H54 (cell line): ENCODE measurements at regions not wholly inside any gene's neighbourhood (a gene's known extent, or its start where the extent isn't known, plus 50 kb on each side); places are given as distances from the start of the nearest gene placed in this dataset.

Experiments
- DNase-seq: peaks from one replicate; pipeline ENCODE4 v3.0.0; 2011; ENCODE audit warnings: low spot score, mixed read lengths; ENCODE audit not compliant: insufficient read length
- FAIRE-seq: peaks from 3 replicates; lab custom pipeline; 2011; peaks lifted over from hg19 to GRCh38; lab: Jason Lieb, UNC
- POLR2A ChIP-seq: IDR thresholded peaks from 2 replicates; pipeline ENCODE4 v1.6.1; 2011; ENCODE audit warnings: low read depth, mild to moderate bottlenecking, low read length

DNA sequence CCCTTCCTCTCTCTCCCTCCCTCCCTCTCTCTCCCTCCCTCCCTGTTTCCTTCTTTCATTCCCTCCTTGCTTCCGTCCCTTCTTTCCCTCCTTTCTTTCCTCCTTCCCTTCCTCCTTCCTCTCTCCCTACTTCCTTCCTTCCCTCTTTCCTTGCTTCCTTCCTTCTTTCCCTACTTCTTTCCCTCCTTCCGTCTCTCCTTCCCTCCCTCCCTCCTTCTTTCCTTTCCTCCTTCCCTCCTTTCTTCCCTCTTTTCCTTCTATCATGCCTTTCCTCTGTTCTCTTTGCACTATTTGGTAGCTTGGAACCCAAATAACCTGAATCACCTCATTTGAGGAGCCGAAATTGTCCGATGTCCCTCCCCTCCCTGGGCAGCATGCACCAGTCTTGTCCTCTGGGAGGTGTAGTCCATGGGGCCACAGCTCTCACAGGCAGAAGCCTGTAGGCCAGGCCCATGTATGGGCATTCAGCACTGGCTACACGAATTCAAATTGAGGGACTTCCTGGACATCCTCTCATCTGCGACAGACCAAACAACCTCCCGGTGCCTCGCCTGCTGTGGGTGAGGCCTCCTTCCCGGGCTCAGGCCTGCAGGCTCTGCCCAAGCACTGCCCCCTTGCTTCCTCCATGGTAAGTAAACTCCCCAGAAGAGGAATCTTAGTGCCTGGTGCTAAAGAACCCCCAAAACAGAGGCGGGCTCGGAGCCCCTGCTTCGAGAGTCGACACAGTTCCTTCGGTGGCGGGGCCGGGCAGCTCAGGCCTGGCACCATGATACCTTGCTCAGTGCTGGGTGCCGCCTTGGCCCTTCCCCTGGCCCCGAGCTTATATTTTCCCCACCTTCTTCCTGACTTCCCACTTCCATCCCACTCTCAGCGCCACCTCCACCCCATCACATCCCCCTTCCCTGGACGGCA is 454.1 kb upstream of the CADM1 start:
- DNase-seq (no peak), FAIRE-seq (no peak)

GRCh38 chr11:115955803-115956202 is 451.6 kb upstream of the CADM1 start:
- no peak for FAIRE-seq
- no peak for TF ChIP-seq POLR2A
- no peak for DNase-seq

More for the DNA sequence above, 454.1 kb upstream of the CADM1 start:
- TF ChIP-seq POLR2A, result no peak

GRCh38 chr11:115950660-115951059 is 446.4 kb upstream of the CADM1 start:
- FAIRE-seq (no peak), DNase-seq (no peak)
- no peak for TF ChIP-seq POLR2A

DNA sequence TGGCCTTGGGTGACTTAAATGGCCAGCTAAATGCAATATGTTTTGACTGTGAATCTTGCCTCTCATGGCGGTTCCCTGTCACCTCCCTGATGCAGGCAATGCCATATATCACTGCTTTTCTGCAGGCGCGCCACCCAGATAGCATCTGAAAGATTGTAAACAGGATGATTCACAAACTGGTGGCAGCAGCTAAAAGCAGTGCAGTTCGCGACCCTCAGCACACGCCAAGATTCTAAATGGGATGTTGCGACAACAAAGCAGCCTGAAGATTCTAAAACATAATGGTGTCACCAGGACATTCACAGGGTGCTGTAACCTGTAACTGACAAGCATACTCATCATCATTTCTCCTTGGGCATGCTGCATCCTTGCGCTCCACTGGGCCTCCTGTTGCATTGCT is 440.4 kb upstream of the CADM1 start:
- FAIRE-seq (no peak), DNase-seq (no peak)

GRCh38 chr11:115942011-115942410 is 437.8 kb upstream of the CADM1 start:
- DNase-seq (no peak), FAIRE-seq (no peak)
- no peak for TF ChIP-seq POLR2A

More for the DNA sequence above, 440.4 kb upstream of the CADM1 start:
- TF ChIP-seq POLR2A, result no peak

GRCh38 chr11:115941481-115941993 is 437.3 kb upstream of the CADM1 start:
- FAIRE-seq (peak; percentile 91), DNase-seq (peak; percentile 63)
- TF ChIP-seq POLR2A, result no peak

- DNase-seq (no peak), FAIRE-seq (no peak)
Observed at GRCh38 chr11:115941044-115941443, 436.8 kb upstream of the CADM1 start.

GRCh38 chr11:115939731-115940421 is 435.7 kb upstream of the CADM1 start:
- DNase-seq, result no peak
- no peak for FAIRE-seq
- TF ChIP-seq POLR2A, result no peak

More at GRCh38 chr11:115941044-115941443, 436.8 kb upstream of the CADM1 start:
- TF ChIP-seq POLR2A, result no peak

GRCh38 chr11:115939104-115939730 is 435.0 kb upstream of the CADM1 start:
- DNase-seq, result no peak
- FAIRE-seq, result no peak
- no peak for TF ChIP-seq POLR2A

DNA sequence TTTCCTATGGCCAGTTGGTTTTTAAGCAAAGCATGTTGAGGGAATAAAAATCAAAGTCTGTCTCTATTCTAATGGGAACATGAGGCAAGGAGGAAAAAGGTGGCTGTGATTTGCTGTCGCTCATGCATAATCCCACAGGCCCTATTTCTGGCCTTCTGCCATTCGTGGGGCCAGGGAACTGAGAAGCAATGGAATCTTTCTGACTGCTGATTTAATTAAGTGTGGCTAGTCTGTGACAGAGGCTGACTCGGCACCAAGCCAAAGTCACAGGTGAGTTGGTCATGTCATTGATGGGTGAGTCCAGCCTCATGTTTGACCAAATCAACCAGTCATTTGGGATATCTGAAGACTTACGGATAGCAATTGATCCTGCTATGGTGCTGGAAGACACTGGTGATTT is 429.3 kb upstream of the CADM1 start:
- DNase-seq (no peak), FAIRE-seq (no peak)
- TF ChIP-seq POLR2A, result no peak

- no peak for DNase-seq
- FAIRE-seq, result no peak
- TF ChIP-seq POLR2A, result no peak
Observed at GRCh38 chr11:115931548-115932083, 427.4 kb upstream of the CADM1 start.

DNA sequence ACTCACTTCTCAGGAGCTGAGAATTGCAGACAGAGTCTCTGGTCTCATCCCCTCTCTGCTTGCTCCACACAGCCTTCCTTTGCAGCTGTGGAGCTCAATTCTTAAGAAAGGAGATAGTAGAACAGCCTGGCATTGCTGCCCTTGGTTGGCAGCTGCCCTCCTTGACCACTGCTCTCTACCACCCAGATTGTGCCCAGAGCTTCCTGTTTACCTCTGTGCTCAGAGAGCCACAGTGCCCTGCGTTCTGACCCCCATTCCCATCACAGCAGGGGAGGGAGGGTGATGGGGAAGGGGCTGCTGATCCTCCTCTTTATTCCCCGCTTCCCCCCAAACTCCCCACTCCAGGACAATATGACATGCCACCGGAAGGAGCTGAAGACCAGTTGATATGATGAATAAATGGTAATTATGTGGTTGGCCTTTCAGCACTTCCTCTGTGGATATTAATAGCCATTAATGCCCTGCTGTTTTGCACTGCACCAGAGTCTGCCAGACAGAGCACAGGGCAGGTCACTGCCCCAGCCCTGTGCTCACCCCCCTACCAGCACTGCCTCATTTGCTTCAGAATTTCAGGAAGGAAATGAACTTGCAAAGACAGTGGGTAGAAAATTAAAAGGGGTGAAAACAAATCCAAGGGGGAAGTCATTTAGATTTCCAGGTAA is 426.8 kb upstream of the CADM1 start:
- TF ChIP-seq POLR2A, result no peak
- FAIRE-seq (no peak), DNase-seq (no peak)

- FAIRE-seq (no peak), DNase-seq (no peak)
- TF ChIP-seq POLR2A, result no peak
Observed at GRCh38 chr11:115930291-115930690, 426.1 kb upstream of the CADM1 start.
